ENCODE measurements at regions not wholly inside any gene's neighbourhood (a gene's known extent, or its start where the extent isn't known, plus 50 kb on each side); places are given as distances from the start of the nearest gene placed in this dataset.

- TF ChIP-seq CTCF (IDR thresholded peaks at IDR 0.05): no peak
- no peak for TF ChIP-seq POLR2A (IDR thresholded peaks at IDR 0.05)
These were observed 310.3 kb upstream of the GYPC start for GRCh38 chr2:126345691-126346090.
